CD4-positive, alpha-beta T cell (primary cell): ENCODE measurements at regions not wholly inside any gene's neighbourhood (a gene's known extent, or its start where the extent isn't known, plus 50 kb on each side); places are given as distances from the start of the nearest gene placed in this dataset.

Experiments used
- ATAC-seq: fragments of 200-7000 bp; cut with Tn5 transposase; one replicate; pipeline ENCODE4 v1.10.0; 2022; ENCODE audit warnings: mild to moderate bottlenecking; ENCODE audit not compliant: poor library complexity
- CTCF ChIA-PET: fragments of 350-600 bp; sonication (Branson Sonifier 250); formaldehyde crosslinking; loops from one replicate; lab custom pipeline; 2021; ENCODE audit warnings: antibody characterized with exemption, inconsistent platforms; lab: Charles Lee
- POLR2A ChIA-PET: fragments of 350-600 bp; sonication (Branson Sonifier 250); formaldehyde crosslinking; loops from one replicate; lab custom pipeline; 2021; ENCODE audit warnings: antibody characterized with exemption, inconsistent platforms; lab: Charles Lee
- DNase-seq, 14 experiments: peaks; one replicate each; pipeline ENCODE4 v3.0.0-alpha.2; 2013 to 2020; ENCODE audit warnings: mixed read lengths in 2 of 14
- H3K27ac ChIP-seq, 2 donors: one replicate each; pipeline versions ENCODE4 v1.5.1 to v1.7.0; 2013; ENCODE audit warnings: low read length in 2 of 2, low read depth in 1 of 2, mild to moderate bottlenecking in 1 of 2
- H3K27me3 ChIP-seq, 2 experiments: 1 replicate in 1 of 2; 2 replicates in 1 of 2; pipeline versions ENCODE4 v1.6.1 to v1.7.0; 2013; ENCODE audit warnings: low read length in 2 of 2, control low read depth in 1 of 2, mild to moderate bottlenecking in 1 of 2, moderate library complexity in 1 of 2; ENCODE audit not compliant: insufficient read depth in 2 of 2, control insufficient read depth in 1 of 2
- H3K36me3 ChIP-seq: one replicate; pipeline ENCODE4 v1.6.1; 2013; ENCODE audit warnings: low read length, control low read depth; ENCODE audit not compliant: insufficient read depth
- H3K4me1 ChIP-seq: one replicate; pipeline ENCODE4 v1.6.1; 2013; ENCODE audit warnings: low read length, control low read depth; ENCODE audit not compliant: insufficient read depth
- H3K4me3 ChIP-seq: one replicate; pipeline ENCODE4 v1.5.1; 2013; ENCODE audit warnings: mild to moderate bottlenecking, low read length, moderate library complexity
- H3K9me3 ChIP-seq, 2 experiments: 1 replicate in 1 of 2; 2 replicates in 1 of 2; pipeline versions ENCODE4 v1.6.1 to v1.7.0; 2013; ENCODE audit warnings: low read length in 2 of 2, mild to moderate bottlenecking in 2 of 2, control low read depth in 1 of 2, moderate library complexity in 1 of 2; ENCODE audit not compliant: control insufficient read depth in 1 of 2, insufficient read depth in 1 of 2
- H3K27ac Mint-ChIP-seq: one replicate; pipeline ENCODE4 v1.8.0; 2020; ENCODE audit warnings: mixed read lengths
- H3K27me3 Mint-ChIP-seq: one replicate; pipeline ENCODE4 v1.8.0; 2021; ENCODE audit warnings: mixed read lengths
- H3K36me3 Mint-ChIP-seq: one replicate; pipeline ENCODE4 v1.8.0; 2021; ENCODE audit warnings: low read depth, mixed read lengths
- H3K4me1 Mint-ChIP-seq: one replicate; pipeline ENCODE4 v1.8.0; 2021; ENCODE audit warnings: low read depth, mixed read lengths
- H3K4me3 Mint-ChIP-seq: one replicate; pipeline ENCODE4 v1.8.0; 2020; ENCODE audit warnings: mild to moderate bottlenecking, mixed read lengths
- H3K9me3 Mint-ChIP-seq: one replicate; pipeline ENCODE4 v1.8.0; 2020; ENCODE audit warnings: mixed read lengths
- CTCF ChIP-seq: fragments of 200-600 bp; IDR thresholded peaks from one replicate; pipeline ENCODE4 v1.8.0; 2022; ENCODE audit warnings: antibody characterized with exemption, mild to moderate bottlenecking
- intact Hi-C, 2 experiments: fragments of 100-400 bp; cut with DNase I in 1 of 2; cut with micrococcal nuclease in 1 of 2; formaldehyde crosslinking; loops; one replicate each; pipeline versions ENCODE4 v1.15.1 to v1.9.0; 2023 to 2025; cut with DNase I, micrococcal nuclease

GRCh38 chr11:111049131-111049530, 196.4 kb upstream of the POU2AF2 start:
- intact Hi-C loops, result no loop called here
- H3K9me3 ChIP-seq, result no peaks in the 10 kb centered on the region
- H3K27ac ChIP-seq, result no peak overlapping the region
- no peak overlapping the region for H3K4me3 ChIP-seq
- DNase-seq (no peak), ATAC-seq (no peak)
- no peaks in the 10 kb centered on the region for H3K27me3 ChIP-seq
- no peak for TF ChIP-seq CTCF
- H3K4me1 Mint-ChIP-seq, result no peaks in the 10 kb centered on the region
- no peak overlapping the region for H3K27ac Mint-ChIP-seq
- no peaks in the 10 kb centered on the region for H3K9me3 Mint-ChIP-seq
- ChIA-PET POLR2A (no interaction called here), CTCF (no interaction called here)
- H3K36me3 Mint-ChIP-seq, result no peaks in the 10 kb centered on the region
- H3K27me3 Mint-ChIP-seq, result no peaks in the 10 kb centered on the region
- no peak overlapping the region for H3K4me3 Mint-ChIP-seq
- no peaks in the 10 kb centered on the region for H3K36me3 ChIP-seq
- H3K4me1 ChIP-seq, result no peaks in the 10 kb centered on the region

- no peaks in the 10 kb centered on the region for H3K9me3 ChIP-seq
- Mint-ChIP-seq H3K27me3 (no peaks in the 10 kb centered on the region), H3K4me1 (no peaks in the 10 kb centered on the region), H3K27ac (no peak overlapping the region), H3K4me3 (no peak overlapping the region), H3K36me3 (no peaks in the 10 kb centered on the region), H3K9me3 (no peaks in the 10 kb centered on the region)
- no peaks in the 10 kb centered on the region for H3K27me3 ChIP-seq
- no peaks in the 10 kb centered on the region for H3K4me1 ChIP-seq
- TF ChIP-seq CTCF, result no peak
- intact Hi-C loops, result no loop called here
- CTCF ChIA-PET, result no interaction called here
- H3K36me3 ChIP-seq, result no peaks in the 10 kb centered on the region
- no peak overlapping the region for H3K4me3 ChIP-seq
- POLR2A ChIA-PET, result no interaction called here
- no peak overlapping the region for H3K27ac ChIP-seq
- ATAC-seq (no peak), DNase-seq (no peak)
These were observed 198.2 kb upstream of the POU2AF2 start for GRCh38 chr11:111047374-111047773.

- TF ChIP-seq CTCF, result no peak
- H3K36me3 Mint-ChIP-seq, result no peaks in the 10 kb centered on the region
- no peak overlapping the region for H3K4me3 ChIP-seq
- H3K36me3 ChIP-seq, result no peaks in the 10 kb centered on the region
- H3K27me3 ChIP-seq, result no peaks in the 10 kb centered on the region
- DNase-seq (no peak), ATAC-seq (no peak)
- POLR2A ChIA-PET, result no interaction called here
- H3K27ac Mint-ChIP-seq, result no peak overlapping the region
- H3K4me1 ChIP-seq, result no peaks in the 10 kb centered on the region
- no peaks in the 10 kb centered on the region for H3K9me3 ChIP-seq
- CTCF ChIA-PET, result interaction anchor here (1.4 kb wide), 1 partner anchor 14 kb away, joined by 4 read pairs; no protein-coding TSS in a partner anchor
- no peak overlapping the region for H3K4me3 Mint-ChIP-seq
- H3K27ac ChIP-seq, result no peak overlapping the region
- no peaks in the 10 kb centered on the region for H3K4me1 Mint-ChIP-seq
- H3K9me3 Mint-ChIP-seq, result no peaks in the 10 kb centered on the region
- intact Hi-C loops, result no loop called here
- H3K27me3 Mint-ChIP-seq, result no peaks in the 10 kb centered on the region
These were observed 199.2 kb upstream of the POU2AF2 start for GRCh38 chr11:111046291-111046690.
